Endothelial cell of umbilical vein (primary cell): ENCODE measurements at regions not wholly inside any gene's neighbourhood (a gene's known extent, or its start where the extent isn't known, plus 50 kb on each side); places are given as distances from the start of the nearest gene placed in this dataset.

Experiments
- BruUV-seq: library from RNA; stranded (reverse); fragments of 400-500 nt; replicated peaks from 2 replicates; lab custom pipeline; 2021; lab: Mats Ljungman, UMichigan
- CTCF ChIA-PET: fragments of 300-600, 350-600 bp; sonication (Branson Sonifier 250); formaldehyde crosslinking; loops from one replicate; lab custom pipeline; 2021; ENCODE audit warnings: antibody characterized with exemption, inconsistent platforms; lab: Charles Lee
- POLR2A ChIA-PET: fragments of 300-600, 350-600 bp; sonication (Branson Sonifier 250); formaldehyde crosslinking; loops from one replicate; lab custom pipeline; 2021; ENCODE audit warnings: antibody characterized with exemption, inconsistent platforms; lab: Charles Lee
- DNase-seq: peaks from one replicate; pipeline ENCODE4 v3.0.0-alpha.2; 2011; ENCODE audit warnings: low read depth, low spot score
- FAIRE-seq: peaks from 2 replicates; lab custom pipeline; 2011; peaks lifted over from hg19 to GRCh38; lab: Jason Lieb, UNC
- H2AFZ ChIP-seq: 2 replicates; pipeline ENCODE4 v1.6.0; 2012; ENCODE audit warnings: low read depth, low read length, control low read depth, inconsistent platforms
- H3K27ac ChIP-seq: 2 replicates; pipeline ENCODE4 v1.5.1; 2011; ENCODE audit warnings: low read depth, mild to moderate bottlenecking, control low read depth, low read length, moderate library complexity; ENCODE audit not compliant: insufficient read depth
- H3K27me3 ChIP-seq, 2 experiments: 2 replicates each; pipeline versions ENCODE4 v1.6.0 to v1.6.1; 2011; ENCODE audit warnings: low read length in 2 of 2, mixed read lengths in 1 of 2; ENCODE audit not compliant: control insufficient read depth in 2 of 2, insufficient read depth in 2 of 2
- H3K36me3 ChIP-seq, 2 experiments: 2 replicates in 1 of 2; 3 replicates in 1 of 2; pipeline ENCODE4 v1.5.1; 2011; ENCODE audit warnings: low read length in 2 of 2, mild to moderate bottlenecking in 1 of 2, moderate library complexity in 1 of 2; ENCODE audit not compliant: control insufficient read depth in 2 of 2, insufficient read depth in 2 of 2; ENCODE audit errors: extremely low read depth in 1 of 2
- H3K4me1 ChIP-seq: 3 replicates; pipeline ENCODE4 v1.5.1; 2011; ENCODE audit warnings: mild to moderate bottlenecking, low read length; ENCODE audit not compliant: control insufficient read depth, insufficient read depth; ENCODE audit errors: extremely low read depth
- H3K4me2 ChIP-seq: 2 replicates; pipeline ENCODE4 v1.6.1; 2011; ENCODE audit warnings: low read length, control low read depth, mixed read lengths; ENCODE audit not compliant: insufficient read depth
- H3K4me3 ChIP-seq, 3 experiments: fragments of 200-600 bp in 1 of 3; sonication (generic), shearing (Covaris generic) in 1 of 3; replicated peaks in 1 of 3; 2 replicates each; pipeline ENCODE4 v1.5.1; 2011 to 2016; ENCODE audit warnings: control low read depth in 3 of 3, low read length in 3 of 3, mild to moderate bottlenecking in 2 of 3, inconsistent platforms in 1 of 3, low read depth in 1 of 3, moderate library complexity in 1 of 3; ENCODE audit not compliant: insufficient read depth in 1 of 3
- H3K79me2 ChIP-seq: 2 replicates; pipeline ENCODE4 v1.6.0; 2012; ENCODE audit warnings: low read length, inconsistent platforms; ENCODE audit not compliant: control insufficient read depth, insufficient read depth
- H3K9ac ChIP-seq: replicated peaks from 2 replicates; pipeline ENCODE3; 2011; ENCODE audit warnings: low read length, control low read depth; ENCODE audit not compliant: insufficient read depth; ENCODE audit errors: extremely low read depth
- H3K9me1 ChIP-seq: replicated peaks from 3 replicates; pipeline ENCODE4 v1.6.0; 2011; ENCODE audit warnings: mild to moderate bottlenecking, low read length; ENCODE audit not compliant: control insufficient read depth, insufficient read depth; ENCODE audit errors: extremely low read depth
- H3K9me3 ChIP-seq: replicated peaks from 2 replicates; pipeline ENCODE4 v1.5.1; 2012; ENCODE audit warnings: low read length, inconsistent platforms; ENCODE audit not compliant: control insufficient read depth, insufficient read depth
- H4K20me1 ChIP-seq: replicated peaks from 2 replicates; pipeline ENCODE3; 2011; ENCODE audit warnings: mild to moderate bottlenecking, low read length; ENCODE audit not compliant: control insufficient read depth, insufficient read depth; ENCODE audit errors: extremely low read depth
- CTCF ChIP-seq, 2 donors: IDR thresholded peaks; 1 replicate in 1 of 2; 2 replicates in 1 of 2; pipeline ENCODE4 v1.5.1; 2011; ENCODE audit warnings: low read length in 2 of 2, mild to moderate bottlenecking in 2 of 2, moderate library complexity in 2 of 2, control low read depth in 1 of 2, inconsistent platforms in 1 of 2, low read depth in 1 of 2; ENCODE audit not compliant: insufficient read depth in 1 of 2; ENCODE audit errors: extremely low read depth in 1 of 2
- EZH2 ChIP-seq: IDR thresholded peaks from 2 replicates; pipeline ENCODE4 v1.6.1; 2012; ENCODE audit warnings: borderline replicate concordance, low read depth, mild to moderate bottlenecking, moderate library complexity, low read length, inconsistent platforms; ENCODE audit not compliant: severe bottlenecking
- FOS ChIP-seq: IDR thresholded peaks from 2 replicates; pipeline ENCODE4 v1.6.1; 2011; ENCODE audit warnings: mild to moderate bottlenecking, low read length, moderate library complexity, borderline replicate concordance; ENCODE audit not compliant: insufficient read depth
- GATA2 ChIP-seq: IDR thresholded peaks from 2 replicates; pipeline ENCODE4 v1.7.0; 2011; ENCODE audit warnings: low read depth, mild to moderate bottlenecking, moderate library complexity, mixed read lengths, low read length; ENCODE audit not compliant: insufficient read length, insufficient read depth
- JUN ChIP-seq: IDR thresholded peaks from 2 replicates; pipeline ENCODE4 v1.6.1; 2011; ENCODE audit warnings: borderline replicate concordance, low read depth; ENCODE audit not compliant: insufficient read length, insufficient read depth
- MAX ChIP-seq: IDR thresholded peaks from 2 replicates; pipeline ENCODE4 v1.6.1; 2011; ENCODE audit not compliant: insufficient read depth, insufficient read length
- MYC ChIP-seq: IDR thresholded peaks from one replicate; pipeline ENCODE4 v1.6.1; 2011; ENCODE audit warnings: mild to moderate bottlenecking, low read depth, low read length
- POLR2A ChIP-seq: IDR thresholded peaks from 2 replicates; pipeline ENCODE4 v1.6.1; 2012; ENCODE audit warnings: low read depth, mild to moderate bottlenecking, control low read depth, low read length
- POLR2AphosphoS5 ChIP-seq: IDR thresholded peaks from 2 replicates; pipeline ENCODE4 v1.6.1; 2012; ENCODE audit warnings: low read depth, mild to moderate bottlenecking, control low read depth, low read length, moderate library complexity; ENCODE audit not compliant: insufficient read depth
- dilution Hi-C: fragments of 300-500 bp; cut with MboI; formaldehyde crosslinking; loops from one replicate; pipeline ENCODE4 v1.15.0; 2019; ENCODE audit warnings: low sequenced_read_pairs; ENCODE audit not compliant: extremely low pct_ligation_motif_present
- intact Hi-C: fragments of 100-400 bp; cut with micrococcal nuclease; formaldehyde crosslinking; loops from one replicate; pipeline ENCODE4 v1.10.0; 2022

GRCh38 chr13:67292886-67293285 is 62.8 kb upstream of the PCDH9 start:
- Histone ChIP-seq H3K79me2 (no peaks in the 10 kb centered on the region), H3K9me1 (no peaks in the 10 kb centered on the region), H3K4me1 (no peaks in the 10 kb centered on the region), H3K9ac (no peak overlapping the region), H3K4me2 (no peak overlapping the region), H4K20me1 (no peaks in the 10 kb centered on the region), H3K4me3 (no peak overlapping the region), H3K36me3 (no peaks in the 10 kb centered on the region), H3K27me3 (no peaks in the 10 kb centered on the region), H3K9me3 (no peaks in the 10 kb centered on the region), H2AFZ (no peak overlapping the region), H3K27ac (no peak overlapping the region)
- BruUV-seq: no TSS peak
- intact Hi-C loops: no loop called here
- dilution Hi-C loops: no loop called here
- no peak for TF ChIP-seq JUN
- no peak for TF ChIP-seq POLR2AphosphoS5
- TF ChIP-seq FOS: no peak
- TF ChIP-seq EZH2: no peak
- CTCF ChIA-PET: no interaction called here
- POLR2A ChIA-PET: no interaction called here
- FAIRE-seq: no peak
- no peak for DNase-seq

DNA sequence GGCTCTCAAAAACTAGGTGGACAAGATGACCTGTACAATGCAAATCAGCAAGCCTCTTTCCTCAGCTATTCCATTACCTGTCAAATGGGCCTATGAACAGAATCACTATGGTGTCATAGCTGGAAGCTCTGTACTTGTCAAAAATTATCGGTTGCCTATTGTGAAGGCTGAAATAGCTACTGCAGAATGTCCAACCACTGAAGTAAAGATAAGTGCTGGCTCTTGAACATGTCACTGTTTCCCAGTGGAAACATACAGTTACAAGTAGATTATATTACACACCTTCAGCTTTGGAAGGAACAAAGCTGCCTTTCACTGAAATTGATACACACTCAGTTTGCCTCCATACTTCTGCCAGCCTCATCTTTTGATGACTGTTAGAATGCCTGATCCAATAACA is 55.5 kb upstream of the PCDH9 start:
- no peaks in the 10 kb centered on the region for H3K9me1 ChIP-seq
- no peaks in the 10 kb centered on the region for H3K9me3 ChIP-seq
- no peaks in the 10 kb centered on the region for H3K4me1 ChIP-seq
- ChIA-PET POLR2A (no interaction called here), CTCF (no interaction called here)
- no peak overlapping the region for H3K27ac ChIP-seq
- no peaks in the 10 kb centered on the region for H3K36me3 ChIP-seq
- no peak overlapping the region for H3K4me3 ChIP-seq
- H3K4me2 ChIP-seq: no peak overlapping the region
- H3K79me2 ChIP-seq: no peaks in the 10 kb centered on the region
- no peak for FAIRE-seq
- no peaks in the 10 kb centered on the region for H4K20me1 ChIP-seq
- DNase-seq: no peak
- H3K9ac ChIP-seq: no peak overlapping the region
- no TSS peak for BruUV-seq
- TF ChIP-seq FOS (no peak), CTCF (IDR thresholded peaks at IDR 0.05; ENCODE audit: extremely low read depth in 1 of 2, insufficient read depth in 1 of 2, low read depth in 1 of 2, low read length in 2 of 2) (no peak), EZH2 (no peak), MAX (no peak), MYC (no peak), POLR2AphosphoS5 (no peak), POLR2A (no peak), GATA2 (no peak), JUN (no peak)
- H2AFZ ChIP-seq: no peak overlapping the region
- intact Hi-C loops (no loop called here), dilution Hi-C loops (no loop called here)
- H3K27me3 ChIP-seq: no peaks in the 10 kb centered on the region
